GM12878 (cell line): ENCODE measurements at regions not wholly inside any gene's neighbourhood (a gene's known extent, or its start where the extent isn't known, plus 50 kb on each side); places are given as distances from the start of the nearest gene placed in this dataset.

Source experiments
- ATAC-seq: fragments of 200-7000 bp; cut with Tn5 transposase; 3 replicates; pipeline ENCODE4 v1.9.1; 2020; ENCODE audit warnings: mild to moderate bottlenecking, moderate library complexity
- BruUV-seq: library from RNA; stranded (reverse); fragments of 400-500 nt; replicated peaks from 2 replicates; lab custom pipeline; 2021; lab: Mats Ljungman, UMichigan
- CTCF ChIA-PET: fragments of 300-600 bp; sonication (Branson Sonifier 250); formaldehyde crosslinking; extraction: SDS; loops from one replicate; lab custom pipeline; 2021; ENCODE audit warnings: inconsistent platforms; lab: Yijun Ruan, JAX
- POLR2A ChIA-PET: fragments of 350-600 bp; formaldehyde crosslinking; extraction: SDS; loops from one replicate; lab custom pipeline; 2021; ENCODE audit warnings: inconsistent platforms; lab: Charles Lee
- RAD21 ChIA-PET: fragments of 300-600 bp; sonication (Branson Sonifier 250); formaldehyde crosslinking; loops from one replicate; lab custom pipeline; 2023; ENCODE audit warnings: antibody characterized with exemption; ENCODE audit not compliant: unreplicated experiment; lab: Charles Lee
- SMC1A ChIA-PET: fragments of 300-600 bp; sonication (Branson Sonifier 250); formaldehyde crosslinking; loops from one replicate; lab custom pipeline; 2023; ENCODE audit not compliant: unreplicated experiment, uncharacterized antibody; lab: Charles Lee
- DNase-seq: peaks from one replicate; pipeline ENCODE4 v3.0.0-alpha.2; 2011; ENCODE audit warnings: low read depth, low spot score
- FAIRE-seq: peaks from 3 replicates; lab custom pipeline; 2011; peaks lifted over from hg19 to GRCh38; lab: Jason Lieb, UNC
- H2AFZ ChIP-seq: 2 replicates; pipeline ENCODE4 v1.6.0; 2011; ENCODE audit warnings: low read depth, low read length, control low read depth; ENCODE audit not compliant: control insufficient read depth
- H3K27ac ChIP-seq: 2 replicates; pipeline ENCODE4 v1.5.1; 2011; ENCODE audit warnings: control low read depth; ENCODE audit not compliant: control insufficient read depth, insufficient read depth
- H3K27me3 ChIP-seq, 2 experiments: replicated peaks in 1 of 2; 2 replicates each; pipeline versions ENCODE4 v1.6.0 to v1.6.1; 2011; ENCODE audit warnings: low read length in 1 of 2; ENCODE audit not compliant: control insufficient read depth in 2 of 2, insufficient read depth in 2 of 2
- H3K36me3 ChIP-seq, 2 experiments: 2 replicates each; pipeline ENCODE4 v1.5.1; 2011; ENCODE audit warnings: low read length in 1 of 2; ENCODE audit not compliant: control insufficient read depth in 2 of 2, insufficient read depth in 2 of 2
- H3K4me1 ChIP-seq: 2 replicates; pipeline ENCODE4 v1.6.1; 2011; ENCODE audit warnings: mild to moderate bottlenecking, low read length, moderate library complexity, mixed read lengths; ENCODE audit not compliant: control insufficient read depth, insufficient read depth
- H3K4me2 ChIP-seq: 2 replicates; pipeline ENCODE4 v1.6.0; 2011; ENCODE audit warnings: control low read depth; ENCODE audit not compliant: control insufficient read depth, insufficient read depth
- H3K4me3 ChIP-seq: fragments of 200-600 bp; sonication (generic); 2 replicates; pipeline ENCODE4 v1.5.1; 2016
- H3K79me2 ChIP-seq: 2 replicates; pipeline ENCODE4 v1.6.0; 2011; ENCODE audit warnings: low read length; ENCODE audit not compliant: control insufficient read depth, insufficient read depth
- H3K9ac ChIP-seq: 2 replicates; pipeline ENCODE4 v1.8.0; 2011; ENCODE audit warnings: low read length, control low read depth, mixed read lengths; ENCODE audit not compliant: control insufficient read depth, insufficient read depth
- H3K9me3 ChIP-seq: replicated peaks from 3 replicates; pipeline ENCODE4 v1.5.1; 2011; ENCODE audit warnings: mild to moderate bottlenecking, low read length; ENCODE audit not compliant: control insufficient read depth, insufficient read depth
- H4K20me1 ChIP-seq: 2 replicates; pipeline ENCODE4 v1.6.0; 2011; ENCODE audit not compliant: control insufficient read depth, insufficient read depth
- BCL3 ChIP-seq: IDR thresholded peaks from 2 replicates; pipeline ENCODE4 v1.6.1; 2011; ENCODE audit warnings: borderline replicate concordance, low read depth, mild to moderate bottlenecking, moderate library complexity, low read length; ENCODE audit not compliant: insufficient read depth, poor library complexity, severe bottlenecking
- ETV6 ChIP-seq, 2 experiments: fragments of 450-650 bp in 1 of 2; IDR thresholded peaks in 1 of 2; conservative IDR thresholded peaks in 1 of 2; 2 replicates each; pipeline ENCODE4 v1.6.1; 2014; ENCODE audit warnings: antibody characterized with exemption in 1 of 2, borderline replicate concordance in 1 of 2, low read depth in 1 of 2, mild to moderate bottlenecking in 1 of 2, moderate library complexity in 1 of 2
- KDM1A ChIP-seq: fragments of 200-600 bp; sonication (generic); IDR thresholded peaks from 2 replicates; pipeline ENCODE4 v1.6.1; 2016; ENCODE audit warnings: borderline replicate concordance
- PML ChIP-seq: IDR thresholded peaks from 2 replicates; pipeline ENCODE4 v1.6.1; 2012; ENCODE audit warnings: low read length, inconsistent platforms
- RB1 ChIP-seq: fragments of 450-650 bp; formaldehyde crosslinking; IDR thresholded peaks from 2 replicates; pipeline ENCODE4 v1.6.1; 2017; ENCODE audit warnings: mild to moderate bottlenecking, borderline replicate concordance
- RBBP5 ChIP-seq: fragments of 200-600 bp; sonication (generic); conservative IDR thresholded peaks from 2 replicates; pipeline ENCODE4 v1.6.1; 2016
- REST ChIP-seq: IDR thresholded peaks from 2 replicates; pipeline ENCODE4 v1.6.1; 2012; ENCODE audit warnings: mild to moderate bottlenecking, low read depth, low read length
- SRF ChIP-seq, 2 experiments: IDR thresholded peaks; 2 replicates each; pipeline ENCODE4 v1.6.1; 2011; ENCODE audit warnings: low read depth in 2 of 2, low read length in 2 of 2, mild to moderate bottlenecking in 1 of 2, moderate library complexity in 1 of 2
- ZBTB4 ChIP-seq: fragments of 450-650 bp; formaldehyde crosslinking; IDR thresholded peaks from 2 replicates; pipeline ENCODE4 v1.4.0; 2022; ENCODE audit warnings: mild to moderate bottlenecking, moderate library complexity
- WGBS: methylation state at CpG from one replicate; pipeline ENCODE4 v1.1.6; 2016; ENCODE audit warnings: low lambda C conversion rate; ENCODE audit not compliant: insufficient replicate concordance, insufficient coverage; ENCODE audit errors: missing lambda C conversion rate; 5-methylcytosine and 5-hydroxymethylcytosine counted together
- in situ Hi-C: fragments of 300-500 bp; cut with MboI; formaldehyde crosslinking; loops from 9 replicates; pipeline ENCODE4 v1.14.3; 2018; ENCODE audit warnings: mixed read lengths
- intact Hi-C: fragments of 100-400 bp; cut with micrococcal nuclease; formaldehyde crosslinking; loops from one replicate; pipeline ENCODE4 v1.14.2; 2022; ENCODE audit not compliant: unreplicated experiment

GRCh38 chr10:76764177-76764576 lies 873.4 kb downstream of the KCNMA1 start:
- 32% methylated on average over 3 of the region's 3 CpGs for WGBS
- CTCF ChIA-PET, result no interaction called here
- Histone ChIP-seq H3K9me3 (no peaks in the 10 kb centered on the region), H3K4me1 (no peaks in the 10 kb centered on the region), H3K4me3 (no peak overlapping the region), H3K4me2 (no peak overlapping the region), H3K27me3 (no peaks in the 10 kb centered on the region), H4K20me1 (no peaks in the 10 kb centered on the region), H2AFZ (no peak overlapping the region), H3K9ac (no peak overlapping the region), H3K27ac (no peak overlapping the region), H3K79me2 (no peaks in the 10 kb centered on the region), H3K36me3 (no peaks in the 10 kb centered on the region)
- DNase-seq (no peak), ATAC-seq (no peak), FAIRE-seq (no peak)
- TF ChIP-seq KDM1A (no peak), BCL3 (no peak), ETV6 (conservative IDR thresholded peaks at IDR 0.05 in 1 of 2, IDR thresholded peaks at IDR 0.05 in 1 of 2; ENCODE audit: borderline replicate concordance in 1 of 2, low read depth in 1 of 2) (no peak), RBBP5 (no peak)
- POLR2A ChIA-PET, result no interaction called here
- RAD21 ChIA-PET, result no interaction called here
- in situ Hi-C loops (no loop called here), intact Hi-C loops (no loop called here)
- BruUV-seq, result no TSS peak
- SMC1A ChIA-PET, result no interaction called here

GRCh38 chr10:76763376-76763775 lies 874.2 kb downstream of the KCNMA1 start:
- in situ Hi-C loops (no loop called here), intact Hi-C loops (no loop called here)
- CTCF ChIA-PET, result no interaction called here
- Histone ChIP-seq H3K9ac (no peak overlapping the region), H3K4me1 (no peaks in the 10 kb centered on the region), H4K20me1 (no peaks in the 10 kb centered on the region), H3K4me2 (no peak overlapping the region), H3K27me3 (no peaks in the 10 kb centered on the region), H3K36me3 (no peaks in the 10 kb centered on the region), H3K27ac (no peak overlapping the region), H3K9me3 (no peaks in the 10 kb centered on the region), H3K79me2 (no peaks in the 10 kb centered on the region), H2AFZ (no peak overlapping the region), H3K4me3 (no peak overlapping the region)
- no peak for ATAC-seq
- no peak for FAIRE-seq
- no peak for DNase-seq
- RAD21 ChIA-PET, result no interaction called here
- SMC1A ChIA-PET, result no interaction called here
- POLR2A ChIA-PET, result no interaction called here
- no TSS peak for BruUV-seq
- WGBS, result 15% methylated on average over 1 of the region's 1 CpG
- TF ChIP-seq PML (no peak), REST (no peak), SRF (IDR thresholded peaks at IDR 0.05; ENCODE audit: low read depth in 2 of 2, low read length in 2 of 2) (no peak), RB1 (no peak), ZBTB4 (CRISPR knock-in tag) (no peak)
